NCI-H146 treated with DMSO at 0.1 percent for 48 hours (cell line): ENCODE measurements at regions not wholly inside any gene's neighbourhood (a gene's known extent, or its start where the extent isn't known, plus 50 kb on each side); places are given as distances from the start of the nearest gene placed in this dataset.

Source experiments
- DNase-seq: peaks from one replicate; lab custom pipeline; 2025; ENCODE audit not compliant: unreplicated experiment; lab: John Stamatoyannopoulos, UW

- DNase-seq, result no peak
Observed at GRCh38 chr4:81639248-81639647, 167.5 kb upstream of the RASGEF1B start.

- DNase-seq, result no peak
Observed at GRCh38 chr4:81638698-81639097, 167.0 kb upstream of the RASGEF1B start.

GRCh38 chr4:81635739-81636138, 164.0 kb upstream of the RASGEF1B start:
- DNase-seq, result no peak

GRCh38 chr4:81634766-81635549, 163.3 kb upstream of the RASGEF1B start:
- DNase-seq, result peak; percentile 55

- no peak for DNase-seq
Observed at GRCh38 chr4:81634165-81634564, 162.5 kb upstream of the RASGEF1B start.

- DNase-seq, result no peak
Observed at GRCh38 chr4:81632581-81633299, 161.0 kb upstream of the RASGEF1B start.

- DNase-seq, result no peak
Observed at GRCh38 chr4:81631958-81632441, 160.3 kb upstream of the RASGEF1B start.

GRCh38 chr4:81629366-81629765, 157.7 kb upstream of the RASGEF1B start:
- no peak for DNase-seq

GRCh38 chr4:81628489-81628888, 156.8 kb upstream of the RASGEF1B start:
- no peak for DNase-seq

- no peak for DNase-seq
Observed at GRCh38 chr4:81627590-81627989, 155.9 kb upstream of the RASGEF1B start.

- DNase-seq, result no peak
Observed at GRCh38 chr4:81626851-81627250, 155.1 kb upstream of the RASGEF1B start.

GRCh38 chr4:81625422-81626417, 154.0 kb upstream of the RASGEF1B start:
- peak; percentile 24 for DNase-seq

GRCh38 chr4:81623434-81623833, 151.7 kb upstream of the RASGEF1B start:
- DNase-seq, result no peak

GRCh38 chr4:81622474-81623184, 150.9 kb upstream of the RASGEF1B start:
- no peak for DNase-seq

- no peak for DNase-seq
Observed at GRCh38 chr4:81622028-81622427, 150.3 kb upstream of the RASGEF1B start.

- no peak for DNase-seq
Observed at GRCh38 chr4:81621490-81621889, 149.8 kb upstream of the RASGEF1B start.

- no peak for DNase-seq
Observed at GRCh38 chr4:81620442-81620841, 148.7 kb upstream of the RASGEF1B start.

GRCh38 chr4:81617545-81617944, 145.8 kb upstream of the RASGEF1B start:
- DNase-seq, result peak; percentile 5

GRCh38 chr4:81611221-81611620, 139.5 kb upstream of the RASGEF1B start:
- no peak for DNase-seq

GRCh38 chr4:81609844-81610243, 138.1 kb upstream of the RASGEF1B start:
- DNase-seq, result no peak
